GM12892 (cell line): ENCODE measurements at regions not wholly inside any gene's neighbourhood (a gene's known extent, or its start where the extent isn't known, plus 50 kb on each side); places are given as distances from the start of the nearest gene placed in this dataset.
"Not testable (repeated sequence)": the region's sequence is repeated elsewhere in the genome, so short reads cannot be mapped to it uniquely, and the experiment has no call there.

Experiments used
- POLR2A ChIP-seq: IDR thresholded peaks from 2 replicates; pipeline ENCODE4 v1.6.1; 2011; ENCODE audit warnings: low read depth, low read length, control low read depth
- TAF1 ChIP-seq: IDR thresholded peaks from 2 replicates; pipeline ENCODE4 v1.6.1; 2011; ENCODE audit warnings: low read depth, mild to moderate bottlenecking, control low read depth, low read length, borderline replicate concordance

DNA sequence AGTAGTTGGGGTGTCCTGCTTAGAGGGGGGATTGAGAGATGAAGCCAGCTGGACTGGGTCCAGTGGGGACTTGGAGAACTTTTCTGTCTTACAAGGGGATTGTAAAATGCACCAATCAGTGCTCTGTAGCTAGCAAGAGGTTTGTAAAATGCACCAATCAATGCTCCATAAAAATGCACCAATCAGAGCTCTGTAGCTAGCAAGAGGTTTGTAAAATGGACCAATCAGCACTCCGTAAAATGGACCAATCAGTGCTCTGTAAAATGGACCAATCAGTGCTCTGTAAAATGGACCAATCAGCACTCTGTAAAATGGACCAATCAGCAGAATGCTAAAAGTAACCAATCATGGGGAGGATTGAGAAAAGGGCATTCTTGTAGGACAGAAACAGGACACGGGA is 71.9 kb downstream of the EBLN1 start:
- TF ChIP-seq POLR2A, TAF1: not testable (repeated sequence)
